ENCODE measurements at regions not wholly inside any gene's neighbourhood (a gene's known extent, or its start where the extent isn't known, plus 50 kb on each side); places are given as distances from the start of the nearest gene placed in this dataset.
"Not testable (repeated sequence)": the region's sequence is repeated elsewhere in the genome, so short reads cannot be mapped to it uniquely, and the experiment has no call there.

GRCh38 chr15:45869034-45869668 lies 234.3 kb downstream of the SQOR start:
- no peak for DNase-seq

- no peak for DNase-seq
These were observed 236.5 kb downstream of the SQOR start for GRCh38 chr15:45871121-45871855.

GRCh38 chr15:45873781-45874180 lies 239.0 kb downstream of the SQOR start:
- DNase-seq, result no peak

- not testable (repeated sequence) for DNase-seq
These were observed 239.7 kb downstream of the SQOR start for GRCh38 chr15:45874566-45874965.

GRCh38 chr15:45884289-45884688 lies 249.5 kb downstream of the SQOR start:
- DNase-seq, result no peak

- no peak for DNase-seq
These were observed 250.1 kb downstream of the SQOR start for GRCh38 chr15:45884755-45885445.

GRCh38 chr15:45885801-45886200 lies 251.0 kb downstream of the SQOR start:
- no peak for DNase-seq

- no peak for DNase-seq
These were observed 256.9 kb downstream of the SQOR start for GRCh38 chr15:45891766-45892165.

- DNase-seq, result no peak
These were observed 257.4 kb downstream of the SQOR start for GRCh38 chr15:45892182-45892581.

- no peak for DNase-seq
These were observed 268.5 kb downstream of the SQOR start for GRCh38 chr15:45903283-45903682.

- DNase-seq, result no peak
These were observed 269.2 kb downstream of the SQOR start for GRCh38 chr15:45904019-45904418.

- DNase-seq, result no peak
These were observed 271.4 kb downstream of the SQOR start for GRCh38 chr15:45906230-45906629.

GRCh38 chr15:45910671-45911070 lies 275.8 kb downstream of the SQOR start:
- no peak for DNase-seq

GRCh38 chr15:45913451-45913850 lies 278.6 kb downstream of the SQOR start:
- no peak for DNase-seq

- no peak for DNase-seq
These were observed 279.6 kb downstream of the SQOR start for GRCh38 chr15:45914425-45914824.

- no peak for DNase-seq
These were observed 284.0 kb downstream of the SQOR start for GRCh38 chr15:45918839-45919238.

- DNase-seq, result no peak
These were observed 285.0 kb downstream of the SQOR start for GRCh38 chr15:45919806-45920205.

GRCh38 chr15:45921376-45921775 lies 286.5 kb downstream of the SQOR start:
- no peak for DNase-seq

GRCh38 chr15:45921978-45922377 lies 287.1 kb downstream of the SQOR start:
- DNase-seq, result no peak

GRCh38 chr15:45941367-45941766 lies 306.5 kb downstream of the SQOR start:
- no peak for DNase-seq

GRCh38 chr15:45943240-45943639 lies 308.4 kb downstream of the SQOR start:
- DNase-seq, result no peak

GRCh38 chr15:45946111-45946510 lies 311.3 kb downstream of the SQOR start:
- no peak for DNase-seq

- no peak for DNase-seq
These were observed 313.4 kb downstream of the SQOR start for GRCh38 chr15:45948181-45948621.

GRCh38 chr15:45958924-45959323 lies 324.1 kb downstream of the SQOR start:
- no peak for DNase-seq
